GM10266 (cell line): ENCODE measurements at regions not wholly inside any gene's neighbourhood (a gene's known extent, or its start where the extent isn't known, plus 50 kb on each side); places are given as distances from the start of the nearest gene placed in this dataset.

Experiments
- DNase-seq: peaks from one replicate; pipeline ENCODE4 v3.0.0; 2012; ENCODE audit errors: extremely low spot score
- TF ChIP-seq, protein P1 (sequence below): IDR thresholded peaks from 2 replicates; pipeline ENCODE4 v1.5.1; 2012; ENCODE audit warnings: mild to moderate bottlenecking, low read depth; ENCODE audit not compliant: control insufficient read depth, insufficient read depth; ENCODE audit errors: missing control alignments

- TF ChIP-seq, protein P1, sequence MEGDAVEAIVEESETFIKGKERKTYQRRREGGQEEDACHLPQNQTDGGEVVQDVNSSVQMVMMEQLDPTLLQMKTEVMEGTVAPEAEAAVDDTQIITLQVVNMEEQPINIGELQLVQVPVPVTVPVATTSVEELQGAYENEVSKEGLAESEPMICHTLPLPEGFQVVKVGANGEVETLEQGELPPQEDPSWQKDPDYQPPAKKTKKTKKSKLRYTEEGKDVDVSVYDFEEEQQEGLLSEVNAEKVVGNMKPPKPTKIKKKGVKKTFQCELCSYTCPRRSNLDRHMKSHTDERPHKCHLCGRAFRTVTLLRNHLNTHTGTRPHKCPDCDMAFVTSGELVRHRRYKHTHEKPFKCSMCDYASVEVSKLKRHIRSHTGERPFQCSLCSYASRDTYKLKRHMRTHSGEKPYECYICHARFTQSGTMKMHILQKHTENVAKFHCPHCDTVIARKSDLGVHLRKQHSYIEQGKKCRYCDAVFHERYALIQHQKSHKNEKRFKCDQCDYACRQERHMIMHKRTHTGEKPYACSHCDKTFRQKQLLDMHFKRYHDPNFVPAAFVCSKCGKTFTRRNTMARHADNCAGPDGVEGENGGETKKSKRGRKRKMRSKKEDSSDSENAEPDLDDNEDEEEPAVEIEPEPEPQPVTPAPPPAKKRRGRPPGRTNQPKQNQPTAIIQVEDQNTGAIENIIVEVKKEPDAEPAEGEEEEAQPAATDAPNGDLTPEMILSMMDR, result no peak
- DNase-seq, result no peak
Observed at GRCh38 chr14:97027256-97027999, 230.2 kb downstream of the VRK1 start.

DNA sequence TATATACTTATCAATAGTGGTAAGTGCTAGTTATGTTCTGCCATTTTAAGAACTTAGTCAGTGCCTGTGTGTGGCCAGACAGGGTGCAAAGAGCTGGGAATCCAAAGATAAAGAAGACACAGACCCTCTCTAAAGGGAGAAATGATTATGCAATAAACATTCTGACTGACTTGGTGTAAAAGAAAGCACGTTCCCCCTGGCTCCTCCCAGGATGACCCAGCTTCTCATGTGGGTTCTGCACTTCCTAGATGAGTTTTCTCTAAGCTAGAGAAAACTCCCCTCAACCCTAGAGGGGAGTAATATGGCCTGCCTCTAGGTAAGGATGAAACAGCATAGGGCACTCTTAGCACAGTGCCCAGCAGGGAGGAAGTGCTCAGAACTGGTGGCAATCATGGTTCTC, 231.2 kb downstream of the VRK1 start:
- no peak for DNase-seq
- TF ChIP-seq, protein P1, result no peak

DNA sequence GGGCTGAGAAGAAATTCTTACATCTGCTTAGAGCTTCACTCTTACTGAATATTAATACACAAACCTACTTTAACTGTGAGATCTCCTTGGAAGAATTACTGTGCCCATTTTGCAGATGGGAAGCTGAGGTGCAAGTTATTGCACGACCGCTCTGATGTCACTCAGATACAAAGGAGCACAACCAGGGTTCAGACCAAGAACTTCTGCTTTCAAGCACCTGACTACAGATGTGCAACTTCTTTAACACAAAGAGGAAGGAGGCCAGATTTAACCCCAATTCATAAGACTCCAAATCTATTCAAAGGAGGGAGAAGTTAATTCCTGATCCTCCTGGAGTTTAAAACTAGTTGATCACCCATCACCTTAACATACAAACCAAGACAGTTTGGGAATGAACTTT, 232.6 kb downstream of the VRK1 start:
- TF ChIP-seq, protein P1, result no peak
- no peak for DNase-seq

GRCh38 chr14:97031530-97031929, 234.3 kb downstream of the VRK1 start:
- TF ChIP-seq, protein P1, result no peak
- DNase-seq, result no peak

GRCh38 chr14:97033556-97034081, 236.4 kb downstream of the VRK1 start:
- DNase-seq, result no peak
- TF ChIP-seq, protein P1, result no peak

DNA sequence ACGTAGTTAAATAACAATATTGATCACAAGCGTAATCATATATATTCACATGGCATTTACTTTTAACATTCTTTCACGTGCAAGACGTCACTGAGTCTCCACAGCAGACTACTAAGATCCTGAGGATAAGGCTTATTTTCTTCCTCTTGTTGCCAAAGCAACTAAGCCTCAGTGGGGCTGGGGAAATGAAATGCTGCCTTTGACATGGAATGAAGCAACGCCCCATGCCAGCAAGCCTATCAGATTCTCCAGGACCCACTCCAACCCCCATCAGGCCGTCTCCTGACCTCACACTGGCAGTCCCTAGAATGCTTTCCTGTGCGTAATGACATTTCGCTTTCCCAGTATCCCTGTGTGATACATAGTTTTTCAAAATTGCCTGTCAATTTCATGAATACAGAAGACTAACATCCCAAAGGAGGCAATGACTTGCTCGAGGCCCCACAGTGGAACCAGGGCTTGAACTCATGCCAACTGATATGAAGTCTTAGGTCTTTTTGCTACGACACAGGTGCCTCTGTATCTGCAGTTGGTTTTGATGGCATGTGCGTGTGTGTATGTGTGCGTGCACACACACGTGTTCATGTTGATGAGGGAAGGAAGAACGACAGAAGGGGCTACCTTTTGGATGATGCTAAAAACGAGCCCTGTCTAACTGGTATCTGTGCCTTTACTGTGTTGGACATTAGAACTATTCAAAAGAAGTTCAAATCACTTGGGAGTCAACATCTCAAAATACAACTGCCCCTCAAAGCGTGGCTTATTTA, 239.1 kb downstream of the VRK1 start:
- TF ChIP-seq, protein P1, result no peak
- DNase-seq, result no peak
